Breast epithelium (tissue), 3 donors: ENCODE measurements at regions not wholly inside any gene's neighbourhood (a gene's known extent, or its start where the extent isn't known, plus 50 kb on each side); places are given as distances from the start of the nearest gene placed in this dataset.

Experiments
- CTCF ChIP-seq, 3 donors: fragments of 450-650 bp; IDR thresholded peaks; one replicate each; pipeline ENCODE4 v1.5.1; 2016 to 2017; ENCODE audit warnings: antibody characterized with exemption in 3 of 3, mild to moderate bottlenecking in 3 of 3, moderate library complexity in 3 of 3
- POLR2A ChIP-seq: fragments of 450-650 bp; IDR thresholded peaks from one replicate; pipeline ENCODE4 v1.6.1; 2016; ENCODE audit warnings: antibody characterized with exemption, mild to moderate bottlenecking, moderate library complexity
- POLR2AphosphoS5 ChIP-seq, 3 donors: sonication (generic); formaldehyde crosslinking; IDR thresholded peaks; one replicate each; pipeline ENCODE4 v1.6.1; 2017; ENCODE audit warnings: antibody characterized with exemption in 3 of 3

- no peak for TF ChIP-seq POLR2AphosphoS5 (IDR thresholded peaks at IDR 0.05)
- TF ChIP-seq CTCF (IDR thresholded peaks at IDR 0.05): no peak
- no peak for TF ChIP-seq POLR2A
Observed at GRCh38 chr14:95808371-95808770, 68.3 kb upstream of the TUNAR start.
